Ovary (tissue), 3 donors: ENCODE measurements at regions not wholly inside any gene's neighbourhood (a gene's known extent, or its start where the extent isn't known, plus 50 kb on each side); places are given as distances from the start of the nearest gene placed in this dataset.

Source experiments
- POLR2A ChIP-seq: fragments of 450-650 bp; IDR thresholded peaks from one replicate; pipeline ENCODE4 v1.6.1; 2017; ENCODE audit warnings: antibody characterized with exemption, mild to moderate bottlenecking, moderate library complexity
- TF ChIP-seq, protein P1 (sequence below), 3 donors: fragments of 450-650 bp in 2 of 3; fragments of 200-600 bp in 1 of 3; IDR thresholded peaks; one replicate each; pipeline versions ENCODE4 v1.5.1 to v1.8.0; 2016 to 2022; ENCODE audit warnings: antibody characterized with exemption in 3 of 3, mild to moderate bottlenecking in 1 of 3
- donor health status: DM: no; HTN: no; CAD: no.

- TF ChIP-seq POLR2A, result no peak
- TF ChIP-seq, protein P1, sequence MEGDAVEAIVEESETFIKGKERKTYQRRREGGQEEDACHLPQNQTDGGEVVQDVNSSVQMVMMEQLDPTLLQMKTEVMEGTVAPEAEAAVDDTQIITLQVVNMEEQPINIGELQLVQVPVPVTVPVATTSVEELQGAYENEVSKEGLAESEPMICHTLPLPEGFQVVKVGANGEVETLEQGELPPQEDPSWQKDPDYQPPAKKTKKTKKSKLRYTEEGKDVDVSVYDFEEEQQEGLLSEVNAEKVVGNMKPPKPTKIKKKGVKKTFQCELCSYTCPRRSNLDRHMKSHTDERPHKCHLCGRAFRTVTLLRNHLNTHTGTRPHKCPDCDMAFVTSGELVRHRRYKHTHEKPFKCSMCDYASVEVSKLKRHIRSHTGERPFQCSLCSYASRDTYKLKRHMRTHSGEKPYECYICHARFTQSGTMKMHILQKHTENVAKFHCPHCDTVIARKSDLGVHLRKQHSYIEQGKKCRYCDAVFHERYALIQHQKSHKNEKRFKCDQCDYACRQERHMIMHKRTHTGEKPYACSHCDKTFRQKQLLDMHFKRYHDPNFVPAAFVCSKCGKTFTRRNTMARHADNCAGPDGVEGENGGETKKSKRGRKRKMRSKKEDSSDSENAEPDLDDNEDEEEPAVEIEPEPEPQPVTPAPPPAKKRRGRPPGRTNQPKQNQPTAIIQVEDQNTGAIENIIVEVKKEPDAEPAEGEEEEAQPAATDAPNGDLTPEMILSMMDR (IDR thresholded peaks at IDR 0.05), result no peak
Measured at GRCh38 chr6:34644716-34645115, 51.9 kb downstream of the ILRUN start.
